SK-N-SH (cell line): ENCODE measurements at regions not wholly inside any gene's neighbourhood (a gene's known extent, or its start where the extent isn't known, plus 50 kb on each side); places are given as distances from the start of the nearest gene placed in this dataset.

Source experiments
- CTCF ChIA-PET: fragments of 300-600, 350-600 bp; formaldehyde crosslinking; extraction: SDS; loops from one replicate; lab custom pipeline; 2021; lab: Yijun Ruan, JAX
- POLR2A ChIA-PET: fragments of 350-600 bp; sonication (Branson Sonifier 250); formaldehyde crosslinking; extraction: SDS; loops from one replicate; lab custom pipeline; 2020; ENCODE audit warnings: antibody characterized with exemption, inconsistent platforms; lab: Yijun Ruan, JAX
- DNase-seq: peaks from one replicate; pipeline ENCODE4 v3.0.0; 2012
- H2AFZ ChIP-seq: fragments of 200-600 bp; sonication (generic); 2 replicates; pipeline ENCODE4 v1.8.1; 2016; ENCODE audit warnings: antibody characterized with exemption, mild to moderate bottlenecking, low read depth
- H3F3A ChIP-seq: fragments of 200-600 bp; sonication (generic); replicated peaks from 2 replicates; pipeline ENCODE3; 2016; ENCODE audit warnings: antibody characterized with exemption, mild to moderate bottlenecking; ENCODE audit not compliant: insufficient read depth
- H3K27ac ChIP-seq, 2 experiments: fragments of 200-500 bp in 1 of 2; fragments of 200-600 bp in 1 of 2; sonication (Bioruptor generic) in 1 of 2; sonication (generic), shearing (Covaris generic) in 1 of 2; 2 replicates each; pipeline versions ENCODE4 v1.5.1 to v1.6.1; 2014 to 2016; ENCODE audit warnings: low read depth in 2 of 2, inconsistent platforms in 1 of 2, low read length in 1 of 2, mild to moderate bottlenecking in 1 of 2, mixed read lengths in 1 of 2
- H3K27me3 ChIP-seq: fragments of 200-600 bp; sonication (generic), shearing (Covaris generic); 2 replicates; pipeline ENCODE4 v1.6.1; 2016; ENCODE audit warnings: mixed run types; ENCODE audit not compliant: insufficient read depth
- H3K36me3 ChIP-seq, 2 experiments: fragments of 200-500 bp in 1 of 2; fragments of 200-600 bp in 1 of 2; sonication (Bioruptor generic) in 1 of 2; sonication (generic) in 1 of 2; replicated peaks in 1 of 2; 2 replicates each; pipeline versions ENCODE3 to v1.5.1; 2014 to 2016; ENCODE audit warnings: low read length in 1 of 2, mild to moderate bottlenecking in 1 of 2; ENCODE audit not compliant: insufficient read depth in 2 of 2, control insufficient read depth in 1 of 2
- H3K4me1 ChIP-seq, 2 experiments: fragments of 200-500 bp in 1 of 2; fragments of 200-600 bp in 1 of 2; sonication (Bioruptor generic) in 1 of 2; sonication (generic), shearing (Covaris generic) in 1 of 2; 2 replicates each; pipeline versions ENCODE4 v1.5.1 to v1.6.1; 2014 to 2016; ENCODE audit warnings: low read depth in 1 of 2, low read length in 1 of 2, mixed run types in 1 of 2; ENCODE audit not compliant: insufficient read depth in 2 of 2, control insufficient read depth in 1 of 2
- H3K4me2 ChIP-seq: fragments of 200-600 bp; sonication (generic), shearing (Covaris generic); 2 replicates; pipeline ENCODE4 v1.6.1; 2017; ENCODE audit warnings: mixed run types
- H3K4me3 ChIP-seq, 2 experiments: fragments of 200-500 bp in 1 of 2; fragments of 200-600 bp in 1 of 2; sonication (Bioruptor generic) in 1 of 2; sonication (generic), shearing (Covaris generic) in 1 of 2; 2 replicates each; pipeline versions ENCODE4 v1.5.1 to v1.8.1; 2014 to 2016; ENCODE audit warnings: low read depth in 2 of 2, inconsistent platforms in 1 of 2, low read length in 1 of 2, mild to moderate bottlenecking in 1 of 2, mixed read lengths in 1 of 2, moderate library complexity in 1 of 2
- H3K79me2 ChIP-seq: fragments of 200-600 bp; sonication (generic); 2 replicates; pipeline ENCODE4 v1.8.1; 2017; ENCODE audit warnings: mild to moderate bottlenecking; ENCODE audit not compliant: insufficient read depth
- H3K9ac ChIP-seq: fragments of 200-600 bp; sonication (generic); 2 replicates; pipeline ENCODE4 v1.6.1; 2017; ENCODE audit warnings: mixed run types
- H3K9me2 ChIP-seq: fragments of 200-600 bp; sonication (generic); 2 replicates; pipeline ENCODE4 v1.6.1; 2017; ENCODE audit warnings: mixed run types
- H3K9me3 ChIP-seq: fragments of 200-600 bp; sonication (generic); 2 replicates; pipeline ENCODE4 v1.6.1; 2017; ENCODE audit warnings: mixed run types, mild to moderate bottlenecking, moderate library complexity
- H4K20me1 ChIP-seq: fragments of 200-600 bp; sonication (generic); 2 replicates; pipeline ENCODE4 v1.6.1; 2017; ENCODE audit warnings: mild to moderate bottlenecking, mixed run types; ENCODE audit not compliant: insufficient read depth
- EP300 ChIP-seq, 2 experiments: IDR thresholded peaks; 2 replicates each; pipeline versions ENCODE4 v1.4.0 to v1.6.1; 2012; ENCODE audit warnings: borderline replicate concordance in 1 of 2, low read depth in 1 of 2, low read length in 1 of 2
- FOSL2 ChIP-seq: IDR thresholded peaks from 2 replicates; pipeline ENCODE4 v1.4.0; 2012; ENCODE audit warnings: low read depth, mild to moderate bottlenecking, moderate library complexity, borderline replicate concordance
- FOXJ3 ChIP-seq: sonication (generic); formaldehyde crosslinking; IDR thresholded peaks from 2 replicates; pipeline ENCODE4 v1.5.1; 2020; ENCODE audit warnings: mild to moderate bottlenecking, missing genetic modification reagents
- FOXM1 ChIP-seq: IDR thresholded peaks from 2 replicates; pipeline ENCODE4 v1.4.0; 2012; ENCODE audit warnings: low read depth, mild to moderate bottlenecking
- GABPA ChIP-seq: IDR thresholded peaks from 2 replicates; pipeline ENCODE4 v1.4.0; 2012; ENCODE audit warnings: low read depth, mild to moderate bottlenecking
- JUND ChIP-seq: IDR thresholded peaks from 2 replicates; pipeline ENCODE4 v1.4.0; 2012
- MEF2A ChIP-seq: IDR thresholded peaks from 2 replicates; pipeline ENCODE4 v1.4.0; 2012; ENCODE audit warnings: low read depth, borderline replicate concordance
- NFIC ChIP-seq: IDR thresholded peaks from 2 replicates; pipeline ENCODE4 v1.4.0; 2012; ENCODE audit warnings: borderline replicate concordance
- RAD21 ChIP-seq: IDR thresholded peaks from 2 replicates; pipeline ENCODE4 v1.6.1; 2012; ENCODE audit warnings: mild to moderate bottlenecking, low read length
- RCOR1 ChIP-seq: fragments of 150-350 bp; IDR thresholded peaks from 2 replicates; pipeline ENCODE4 v1.6.1; 2017; ENCODE audit warnings: antibody characterized with exemption, low read length
- RXRA ChIP-seq: IDR thresholded peaks from 2 replicates; pipeline ENCODE4 v1.4.0; 2012; ENCODE audit warnings: low read depth, mild to moderate bottlenecking, borderline replicate concordance
- SMC3 ChIP-seq: IDR thresholded peaks from 2 replicates; pipeline ENCODE4 v1.6.1; 2012; ENCODE audit warnings: low read depth, low read length, improper control_type of control experiment
- TEAD4 ChIP-seq: IDR thresholded peaks from 2 replicates; pipeline ENCODE4 v1.4.0; 2012; ENCODE audit warnings: mild to moderate bottlenecking, borderline replicate concordance; ENCODE audit not compliant: insufficient read depth
- ZBTB33 ChIP-seq: IDR thresholded peaks from 2 replicates; pipeline ENCODE4 v1.4.0; 2012; ENCODE audit warnings: low read depth, borderline replicate concordance
- WGBS: methylation state at CpG from one replicate; pipeline ENCODE4 v1.1.6; 2017; ENCODE audit warnings: low lambda C conversion rate; 5-methylcytosine and 5-hydroxymethylcytosine counted together
- TF ChIP-seq, protein P1 (sequence below): IDR thresholded peaks from 2 replicates; pipeline ENCODE4; 2012
- TF ChIP-seq, protein P2 (sequence below): fragments of 200-600 bp; sonication (generic); IDR thresholded peaks from 2 replicates; pipeline ENCODE4 v1.6.1; 2017; ENCODE audit warnings: antibody characterized with exemption, mild to moderate bottlenecking, moderate library complexity
- TF ChIP-seq, protein P3 (sequence below): IDR thresholded peaks from 2 replicates; pipeline ENCODE4 v1.4.0; 2012; ENCODE audit warnings: low read depth
- TF ChIP-seq, protein P4 (sequence below): IDR thresholded peaks from 2 replicates; pipeline ENCODE4 v1.4.0; 2012; ENCODE audit warnings: low read depth, borderline replicate concordance

DNA sequence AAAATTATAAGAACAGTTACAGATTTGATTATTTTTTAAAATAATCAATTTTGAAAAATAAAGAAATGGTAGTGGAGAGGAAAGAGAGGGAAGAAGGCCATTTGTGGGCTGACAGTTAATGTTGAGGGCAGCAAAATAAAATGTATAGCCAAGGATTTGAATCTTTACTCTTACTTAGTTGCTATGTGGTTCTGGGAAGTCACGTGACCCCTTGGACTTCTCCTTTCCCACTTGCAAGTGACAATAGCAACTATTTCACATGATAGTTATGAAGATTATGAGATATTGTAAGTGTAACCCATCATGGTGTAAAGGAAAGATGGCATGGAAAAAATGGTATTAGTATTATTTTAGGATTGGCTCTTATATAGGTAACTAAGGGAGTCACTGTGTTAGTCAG, 567.3 kb upstream of the GHITM start:
- no peaks in the 10 kb centered on the region for H3K9me3 ChIP-seq
- 16% methylated on average over 1 of the region's 1 CpG for WGBS
- H3K4me3 ChIP-seq: no peak overlapping the region
- no peaks in the 10 kb centered on the region for H3K4me1 ChIP-seq
- H3K9ac ChIP-seq: no peak overlapping the region
- no peak for TF ChIP-seq EP300 (IDR thresholded peaks at IDR 0.05; ENCODE audit: borderline replicate concordance in 1 of 2, low read depth in 1 of 2, low read length in 1 of 2)
- TF ChIP-seq, protein P1, sequence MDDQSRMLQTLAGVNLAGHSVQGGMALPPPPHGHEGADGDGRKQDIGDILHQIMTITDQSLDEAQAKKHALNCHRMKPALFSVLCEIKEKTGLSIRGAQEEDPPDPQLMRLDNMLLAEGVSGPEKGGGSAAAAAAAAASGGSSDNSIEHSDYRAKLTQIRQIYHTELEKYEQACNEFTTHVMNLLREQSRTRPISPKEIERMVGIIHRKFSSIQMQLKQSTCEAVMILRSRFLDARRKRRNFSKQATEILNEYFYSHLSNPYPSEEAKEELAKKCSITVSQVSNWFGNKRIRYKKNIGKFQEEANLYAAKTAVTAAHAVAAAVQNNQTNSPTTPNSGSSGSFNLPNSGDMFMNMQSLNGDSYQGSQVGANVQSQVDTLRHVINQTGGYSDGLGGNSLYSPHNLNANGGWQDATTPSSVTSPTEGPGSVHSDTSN: no peak
- TF ChIP-seq, protein P2, sequence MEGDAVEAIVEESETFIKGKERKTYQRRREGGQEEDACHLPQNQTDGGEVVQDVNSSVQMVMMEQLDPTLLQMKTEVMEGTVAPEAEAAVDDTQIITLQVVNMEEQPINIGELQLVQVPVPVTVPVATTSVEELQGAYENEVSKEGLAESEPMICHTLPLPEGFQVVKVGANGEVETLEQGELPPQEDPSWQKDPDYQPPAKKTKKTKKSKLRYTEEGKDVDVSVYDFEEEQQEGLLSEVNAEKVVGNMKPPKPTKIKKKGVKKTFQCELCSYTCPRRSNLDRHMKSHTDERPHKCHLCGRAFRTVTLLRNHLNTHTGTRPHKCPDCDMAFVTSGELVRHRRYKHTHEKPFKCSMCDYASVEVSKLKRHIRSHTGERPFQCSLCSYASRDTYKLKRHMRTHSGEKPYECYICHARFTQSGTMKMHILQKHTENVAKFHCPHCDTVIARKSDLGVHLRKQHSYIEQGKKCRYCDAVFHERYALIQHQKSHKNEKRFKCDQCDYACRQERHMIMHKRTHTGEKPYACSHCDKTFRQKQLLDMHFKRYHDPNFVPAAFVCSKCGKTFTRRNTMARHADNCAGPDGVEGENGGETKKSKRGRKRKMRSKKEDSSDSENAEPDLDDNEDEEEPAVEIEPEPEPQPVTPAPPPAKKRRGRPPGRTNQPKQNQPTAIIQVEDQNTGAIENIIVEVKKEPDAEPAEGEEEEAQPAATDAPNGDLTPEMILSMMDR: no peak
- TF ChIP-seq, protein P3, sequence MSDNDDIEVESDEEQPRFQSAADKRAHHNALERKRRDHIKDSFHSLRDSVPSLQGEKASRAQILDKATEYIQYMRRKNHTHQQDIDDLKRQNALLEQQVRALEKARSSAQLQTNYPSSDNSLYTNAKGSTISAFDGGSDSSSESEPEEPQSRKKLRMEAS: no peak
- TF ChIP-seq SMC3: no peak
- TF ChIP-seq JUND: no peak
- TF ChIP-seq RCOR1: no peak
- TF ChIP-seq FOXM1: no peak
- TF ChIP-seq TEAD4: no peak
- TF ChIP-seq RXRA: no peak
- TF ChIP-seq FOSL2: no peak
- TF ChIP-seq, protein P4, sequence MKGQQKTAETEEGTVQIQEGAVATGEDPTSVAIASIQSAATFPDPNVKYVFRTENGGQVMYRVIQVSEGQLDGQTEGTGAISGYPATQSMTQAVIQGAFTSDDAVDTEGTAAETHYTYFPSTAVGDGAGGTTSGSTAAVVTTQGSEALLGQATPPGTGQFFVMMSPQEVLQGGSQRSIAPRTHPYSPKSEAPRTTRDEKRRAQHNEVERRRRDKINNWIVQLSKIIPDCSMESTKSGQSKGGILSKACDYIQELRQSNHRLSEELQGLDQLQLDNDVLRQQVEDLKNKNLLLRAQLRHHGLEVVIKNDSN: no peak
- no peak for TF ChIP-seq FOXJ3 (CRISPR knock-in tag)
- TF ChIP-seq RAD21: no peak
- TF ChIP-seq MEF2A: no peak
- TF ChIP-seq GABPA: no peak
- TF ChIP-seq ZBTB33: no peak
- no peak for TF ChIP-seq NFIC
- no peaks in the 10 kb centered on the region for H4K20me1 ChIP-seq
- DNase-seq: no peak
- ChIA-PET CTCF (no interaction called here), POLR2A (no interaction called here)
- no peak overlapping the region for H3K4me2 ChIP-seq
- H2AFZ ChIP-seq: no peak overlapping the region
- no peaks in the 10 kb centered on the region for H3K27me3 ChIP-seq
- no peaks in the 10 kb centered on the region for H3K9me2 ChIP-seq
- H3K27ac ChIP-seq: no peak overlapping the region
- no peaks in the 10 kb centered on the region for H3F3A ChIP-seq
- H3K79me2 ChIP-seq: no peaks in the 10 kb centered on the region
- H3K36me3 ChIP-seq: no peaks in the 10 kb centered on the region
